Thymus (tissue), 11 donors: ENCODE measurements at regions not wholly inside any gene's neighbourhood (a gene's known extent, or its start where the extent isn't known, plus 50 kb on each side); places are given as distances from the start of the nearest gene placed in this dataset.
"Not testable (repeated sequence)": the region's sequence is repeated elsewhere in the genome, so short reads cannot be mapped to it uniquely, and the experiment has no call there.

Source experiments
- DNase-seq, 9 donors: peaks; one replicate each; pipeline ENCODE4 v3.0.0-alpha.2; 2013; ENCODE audit warnings: low spot score in 9 of 9, low read depth in 6 of 9, missing footprints in 1 of 9
- H3K27ac ChIP-seq, 2 donors: one replicate each; pipeline ENCODE4 v1.5.1; 2013; ENCODE audit warnings: control low read depth in 1 of 2, low read depth in 1 of 2, low read length in 1 of 2, mild to moderate bottlenecking in 1 of 2, moderate library complexity in 1 of 2
- H3K27me3 ChIP-seq, 2 donors: one replicate each; pipeline ENCODE4 v1.5.1; 2013; ENCODE audit warnings: low read length in 1 of 2; ENCODE audit not compliant: control insufficient read depth in 2 of 2, insufficient read depth in 1 of 2
- H3K36me3 ChIP-seq, 2 donors: one replicate each; pipeline ENCODE4 v1.5.1; 2013; ENCODE audit warnings: low read length in 1 of 2, mild to moderate bottlenecking in 1 of 2, moderate library complexity in 1 of 2; ENCODE audit not compliant: control insufficient read depth in 2 of 2, insufficient read depth in 2 of 2
- H3K4me1 ChIP-seq, 2 donors: one replicate each; pipeline ENCODE4 v1.5.1; 2013; ENCODE audit warnings: low read length in 2 of 2; ENCODE audit not compliant: control insufficient read depth in 2 of 2, insufficient read depth in 2 of 2
- H3K4me3 ChIP-seq, 2 donors: one replicate each; pipeline ENCODE4 v1.5.1; 2013; ENCODE audit warnings: low read length in 2 of 2, control low read depth in 1 of 2, mild to moderate bottlenecking in 1 of 2
- H3K9me3 ChIP-seq, 2 donors: one replicate each; pipeline ENCODE4 v1.5.1; 2013; ENCODE audit warnings: low read length in 1 of 2, mild to moderate bottlenecking in 1 of 2; ENCODE audit not compliant: control insufficient read depth in 2 of 2, insufficient read depth in 1 of 2
- WGBS: extraction: QIAGEN DNeasy Blood & Tissue Kit; methylation state at CpG from one replicate; pipeline ENCODE4 v1.1.7; 2013; 5-methylcytosine and 5-hydroxymethylcytosine counted together
- donor health status: healthy.

DNA sequence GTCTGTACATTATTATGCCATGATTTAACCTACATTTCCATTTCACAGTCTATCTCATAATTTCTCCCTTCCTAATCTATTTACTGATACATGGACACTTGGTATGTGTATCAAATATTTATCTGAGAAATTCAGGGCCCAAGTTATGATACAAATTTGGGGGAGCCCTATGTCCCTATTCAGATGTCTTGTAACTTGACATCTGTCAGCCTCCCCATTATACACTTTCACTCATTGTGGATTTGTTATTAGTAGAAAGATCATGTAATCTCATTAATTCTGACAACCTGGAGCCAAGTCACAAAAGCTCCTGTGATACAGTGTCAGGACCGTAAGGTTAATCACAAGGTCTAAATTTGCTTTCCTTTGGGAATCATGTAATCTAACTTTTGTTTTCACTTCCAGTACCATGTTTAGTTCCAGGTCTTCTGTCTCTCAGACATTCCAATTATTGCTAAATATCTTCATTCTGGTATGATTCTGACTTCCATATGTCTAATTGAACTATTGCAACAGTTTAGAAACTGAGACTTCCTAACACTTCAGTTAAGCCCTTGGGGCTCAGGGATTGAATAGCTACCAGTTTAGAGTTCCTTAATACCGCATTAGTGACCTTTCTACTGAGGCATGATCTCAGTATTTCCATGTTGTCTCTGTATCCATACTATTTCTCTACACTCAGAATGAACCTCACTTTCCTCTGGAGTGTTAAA is 182.9 kb upstream of the NUDT12 start:
- Histone ChIP-seq H3K36me3 (no peaks in the 10 kb centered on the region), H3K4me1 (no peaks in the 10 kb centered on the region), H3K9me3 (no peaks in the 10 kb centered on the region), H3K4me3 (no peak overlapping the region), H3K27me3 (no peaks in the 10 kb centered on the region), H3K27ac (no peak overlapping the region)
- 91% methylated on average over 2 of the region's 2 CpGs for WGBS
- DNase-seq, result no peak

GRCh38 chr5:103744159-103744558 is 181.6 kb upstream of the NUDT12 start:
- Histone ChIP-seq H3K4me1 (no peaks in the 10 kb centered on the region), H3K27ac (no peak overlapping the region), H3K9me3 (no peaks in the 10 kb centered on the region), H3K4me3 (no peak overlapping the region), H3K27me3 (no peaks in the 10 kb centered on the region), H3K36me3 (no peaks in the 10 kb centered on the region)
- WGBS, result 67% methylated on average over 4 of the region's 4 CpGs
- DNase-seq, result no peak

DNA sequence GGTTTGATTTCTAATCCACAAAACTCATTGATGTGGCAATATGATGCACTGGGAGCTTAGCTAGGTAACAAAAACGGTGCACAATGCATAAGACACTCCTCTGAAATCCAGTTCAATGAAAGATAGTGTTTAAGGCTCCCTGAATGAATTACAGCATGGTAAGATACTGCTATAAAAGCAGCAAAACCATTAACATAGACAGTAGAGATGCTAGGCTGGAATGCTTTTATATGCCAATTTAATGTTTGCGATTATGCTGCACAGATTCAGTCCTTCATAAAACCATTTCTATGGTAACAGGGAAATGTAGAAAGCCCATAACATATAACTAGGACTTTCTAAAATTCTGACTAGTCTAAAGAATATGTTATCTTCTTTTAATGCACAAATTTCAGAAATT is 180.8 kb upstream of the NUDT12 start:
- Histone ChIP-seq H3K9me3 (no peaks in the 10 kb centered on the region), H3K27me3 (no peaks in the 10 kb centered on the region), H3K4me3 (no peak overlapping the region), H3K4me1 (no peaks in the 10 kb centered on the region), H3K36me3 (no peaks in the 10 kb centered on the region), H3K27ac (no peak overlapping the region)
- 79% methylated on average over 2 of the region's 2 CpGs for WGBS
- DNase-seq, result no peak

DNA sequence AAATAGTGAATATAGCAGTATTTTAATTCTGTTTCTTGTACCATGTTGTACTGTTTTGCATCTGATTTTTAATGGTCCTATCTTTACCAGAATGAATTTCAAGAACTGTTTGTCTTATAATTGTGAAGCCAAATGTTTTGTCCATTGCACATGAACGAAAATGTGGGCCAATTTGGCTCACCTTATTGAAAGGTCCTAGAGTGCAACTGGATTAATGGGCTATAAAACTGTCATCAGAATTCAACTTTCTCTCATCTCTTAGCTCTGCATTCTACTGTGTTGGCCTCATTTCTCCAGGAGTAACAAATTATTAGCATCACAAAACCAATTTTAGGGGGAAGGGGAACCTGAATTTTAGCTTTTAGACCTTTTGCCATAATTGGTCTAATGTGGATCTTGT is 179.4 kb upstream of the NUDT12 start:
- H3K27ac ChIP-seq, result no peak overlapping the region
- peaks cover 0 to 3% of the 10 kb centered on the region in 2 donors for H3K9me3 ChIP-seq
- DNase-seq, result no peak
- H3K27me3 ChIP-seq, result no peaks in the 10 kb centered on the region
- no peaks in the 10 kb centered on the region for H3K36me3 ChIP-seq
- H3K4me3 ChIP-seq, result no peak overlapping the region
- 66% methylated on average over 1 of the region's 1 CpG for WGBS
- no peaks in the 10 kb centered on the region for H3K4me1 ChIP-seq

- WGBS, result 93% methylated on average over 8 of the region's 8 CpGs
- H3K27me3 ChIP-seq, DNase-seq: not testable (repeated sequence)
These were observed 173.8 kb upstream of the NUDT12 start for GRCh38 chr5:103736343-103736742.

GRCh38 chr5:103724271-103724670 is 161.7 kb upstream of the NUDT12 start:
- Histone ChIP-seq H3K27me3 (no peaks in the 10 kb centered on the region), H3K4me3 (no peak overlapping the region), H3K4me1 (no peaks in the 10 kb centered on the region), H3K9me3 (peaks cover 0 to 13% of the 10 kb centered on the region in 2 donors), H3K36me3 (no peaks in the 10 kb centered on the region), H3K27ac (no peak overlapping the region)
- no peak for DNase-seq

More at GRCh38 chr5:103736343-103736742, 173.8 kb upstream of the NUDT12 start:
- H3K9me3 ChIP-seq, H3K36me3 ChIP-seq, H3K4me1 ChIP-seq, H3K4me3 ChIP-seq, H3K27ac ChIP-seq: not testable (repeated sequence)

- DNase-seq, result no peak
- Histone ChIP-seq H3K27ac (no peak overlapping the region), H3K27me3 (no peaks in the 10 kb centered on the region), H3K36me3 (no peaks in the 10 kb centered on the region), H3K4me3 (no peak overlapping the region), H3K4me1 (no peaks in the 10 kb centered on the region), H3K9me3 (peaks cover 0 to 13% of the 10 kb centered on the region in 2 donors)
- 85% methylated on average over 3 of the region's 3 CpGs for WGBS
These were observed 158.6 kb upstream of the NUDT12 start for GRCh38 chr5:103721183-103721582.

- WGBS, result 77% methylated on average over 1 of the region's 1 CpG
- H3K27ac ChIP-seq, result no peak overlapping the region
- no peaks in the 10 kb centered on the region for H3K4me1 ChIP-seq
- no peaks in the 10 kb centered on the region for H3K36me3 ChIP-seq
- no peaks in the 10 kb centered on the region for H3K27me3 ChIP-seq
- H3K4me3 ChIP-seq, result no peak overlapping the region
- no peak for DNase-seq
- H3K9me3 ChIP-seq, result peaks cover 0 to 13% of the 10 kb centered on the region in 2 donors
These were observed 155.5 kb upstream of the NUDT12 start for GRCh38 chr5:103718108-103718507.

- no peaks in the 10 kb centered on the region for H3K27me3 ChIP-seq
- H3K9me3 ChIP-seq, result no peaks in the 10 kb centered on the region
- no peaks in the 10 kb centered on the region for H3K4me1 ChIP-seq
- H3K4me3 ChIP-seq, result no peak overlapping the region
- no peak for DNase-seq
- no peaks in the 10 kb centered on the region for H3K36me3 ChIP-seq
- H3K27ac ChIP-seq, result no peak overlapping the region
These were observed 146.0 kb upstream of the NUDT12 start for GRCh38 chr5:103708601-103709000.
